PFSK-1 (cell line): ENCODE measurements at regions not wholly inside any gene's neighbourhood (a gene's known extent, or its start where the extent isn't known, plus 50 kb on each side); places are given as distances from the start of the nearest gene placed in this dataset.

Experiments used
- FOXP2 ChIP-seq: optimal IDR thresholded peaks from 2 replicates; pipeline ENCODE3; 2011; ENCODE audit warnings: borderline replicate concordance, control low read depth, inconsistent platforms; ENCODE audit not compliant: insufficient read depth; ENCODE audit errors: extremely low read length, extremely low read depth
- POLR2AphosphoS5 ChIP-seq: IDR thresholded peaks from 2 replicates; pipeline ENCODE4 v1.6.1; 2012; ENCODE audit warnings: low read depth, mild to moderate bottlenecking, control low read depth, low read length, moderate library complexity
- SIN3A ChIP-seq: IDR thresholded peaks from 2 replicates; pipeline ENCODE4 v1.6.1; 2012; ENCODE audit warnings: mild to moderate bottlenecking, low read length, moderate library complexity, borderline replicate concordance; ENCODE audit not compliant: insufficient read depth
- TAF1 ChIP-seq: IDR thresholded peaks from 2 replicates; pipeline ENCODE4 v1.6.1; 2012; ENCODE audit warnings: low read length, control low read depth, borderline replicate concordance; ENCODE audit not compliant: insufficient read depth
- TF ChIP-seq, protein P1 (sequence below), 2 experiments: IDR thresholded peaks; 2 replicates each; pipeline versions ENCODE4 v1.6.1 to v1.8.0; 2011 to 2012; ENCODE audit warnings: low read depth in 2 of 2, low read length in 2 of 2, control low read depth in 1 of 2, inconsistent platforms in 1 of 2, mild to moderate bottlenecking in 1 of 2, moderate library complexity in 1 of 2; ENCODE audit not compliant: insufficient read depth in 1 of 2

DNA sequence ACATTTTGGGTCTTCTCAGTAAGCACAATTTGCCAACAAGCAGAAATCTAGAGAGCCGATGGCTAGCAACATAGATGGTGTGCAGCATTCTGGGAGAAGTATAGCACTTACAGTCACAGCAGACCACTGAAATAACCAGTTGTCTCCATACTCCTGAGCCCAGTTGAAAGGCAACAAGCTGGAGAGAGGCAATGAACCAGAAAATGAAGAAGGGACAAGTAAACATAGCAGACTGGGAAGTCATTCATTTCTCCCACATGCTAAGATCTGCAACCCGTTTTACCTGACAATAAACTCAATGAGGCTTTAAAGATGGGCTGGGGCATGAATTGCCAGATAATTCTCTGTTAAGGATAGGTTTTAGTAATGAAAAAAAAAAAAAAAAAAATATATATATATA, 575.6 kb upstream of the GRAMD2B start:
- TF ChIP-seq FOXP2 (no peak), TAF1 (no peak), POLR2AphosphoS5 (no peak), SIN3A (no peak)
- TF ChIP-seq, protein P1, sequence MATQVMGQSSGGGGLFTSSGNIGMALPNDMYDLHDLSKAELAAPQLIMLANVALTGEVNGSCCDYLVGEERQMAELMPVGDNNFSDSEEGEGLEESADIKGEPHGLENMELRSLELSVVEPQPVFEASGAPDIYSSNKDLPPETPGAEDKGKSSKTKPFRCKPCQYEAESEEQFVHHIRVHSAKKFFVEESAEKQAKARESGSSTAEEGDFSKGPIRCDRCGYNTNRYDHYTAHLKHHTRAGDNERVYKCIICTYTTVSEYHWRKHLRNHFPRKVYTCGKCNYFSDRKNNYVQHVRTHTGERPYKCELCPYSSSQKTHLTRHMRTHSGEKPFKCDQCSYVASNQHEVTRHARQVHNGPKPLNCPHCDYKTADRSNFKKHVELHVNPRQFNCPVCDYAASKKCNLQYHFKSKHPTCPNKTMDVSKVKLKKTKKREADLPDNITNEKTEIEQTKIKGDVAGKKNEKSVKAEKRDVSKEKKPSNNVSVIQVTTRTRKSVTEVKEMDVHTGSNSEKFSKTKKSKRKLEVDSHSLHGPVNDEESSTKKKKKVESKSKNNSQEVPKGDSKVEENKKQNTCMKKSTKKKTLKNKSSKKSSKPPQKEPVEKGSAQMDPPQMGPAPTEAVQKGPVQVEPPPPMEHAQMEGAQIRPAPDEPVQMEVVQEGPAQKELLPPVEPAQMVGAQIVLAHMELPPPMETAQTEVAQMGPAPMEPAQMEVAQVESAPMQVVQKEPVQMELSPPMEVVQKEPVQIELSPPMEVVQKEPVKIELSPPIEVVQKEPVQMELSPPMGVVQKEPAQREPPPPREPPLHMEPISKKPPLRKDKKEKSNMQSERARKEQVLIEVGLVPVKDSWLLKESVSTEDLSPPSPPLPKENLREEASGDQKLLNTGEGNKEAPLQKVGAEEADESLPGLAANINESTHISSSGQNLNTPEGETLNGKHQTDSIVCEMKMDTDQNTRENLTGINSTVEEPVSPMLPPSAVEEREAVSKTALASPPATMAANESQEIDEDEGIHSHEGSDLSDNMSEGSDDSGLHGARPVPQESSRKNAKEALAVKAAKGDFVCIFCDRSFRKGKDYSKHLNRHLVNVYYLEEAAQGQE (IDR thresholded peaks at IDR 0.05; ENCODE audit: insufficient read depth in 1 of 2, low read depth in 2 of 2, low read length in 2 of 2): no peak

DNA sequence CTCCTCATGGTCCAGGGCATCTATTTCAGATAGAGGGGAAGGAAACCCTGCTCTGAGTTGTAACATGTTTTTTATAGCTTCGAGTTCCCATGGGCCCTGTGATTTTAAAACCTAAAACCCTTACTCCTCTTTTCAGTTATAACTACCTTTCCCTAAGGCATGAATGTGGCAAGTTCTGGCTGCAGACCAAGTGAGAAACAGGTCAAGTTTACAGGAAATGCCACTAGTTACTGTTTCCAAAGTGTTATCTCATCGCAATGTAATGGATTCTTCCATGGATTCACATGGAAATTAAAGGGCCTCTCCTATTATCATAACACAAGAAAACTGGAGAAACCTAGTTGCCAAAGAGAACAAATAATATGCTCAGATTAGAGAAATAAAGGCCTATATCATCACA, 574.5 kb upstream of the GRAMD2B start:
- TF ChIP-seq TAF1 (no peak), FOXP2 (no peak), POLR2AphosphoS5 (no peak), SIN3A (no peak)
- TF ChIP-seq, protein P1 (IDR thresholded peaks at IDR 0.05; ENCODE audit: insufficient read depth in 1 of 2, low read depth in 2 of 2, low read length in 2 of 2): no peak

DNA sequence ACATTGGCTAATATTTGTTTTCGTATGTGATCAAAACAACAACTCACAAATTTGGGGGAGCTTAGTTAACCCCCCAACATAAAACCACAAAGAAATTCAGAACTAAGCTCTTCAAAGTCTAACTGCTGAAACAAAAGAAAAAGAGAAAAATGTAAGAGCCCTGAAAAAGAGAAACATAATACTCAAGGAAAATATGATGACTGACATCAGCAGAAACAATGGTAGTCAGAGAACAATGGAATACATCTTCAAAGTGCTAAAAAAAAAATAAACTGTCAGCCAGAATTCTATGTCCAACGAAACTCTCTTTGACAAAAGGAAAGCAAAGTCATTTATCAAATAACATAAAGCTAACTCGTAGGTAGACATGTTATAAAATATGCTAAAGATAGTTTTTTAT, 566.3 kb upstream of the GRAMD2B start:
- TF ChIP-seq, protein P1 (IDR thresholded peaks at IDR 0.05; ENCODE audit: insufficient read depth in 1 of 2, low read depth in 2 of 2, low read length in 2 of 2): no peak
- TF ChIP-seq FOXP2: no peak

DNA sequence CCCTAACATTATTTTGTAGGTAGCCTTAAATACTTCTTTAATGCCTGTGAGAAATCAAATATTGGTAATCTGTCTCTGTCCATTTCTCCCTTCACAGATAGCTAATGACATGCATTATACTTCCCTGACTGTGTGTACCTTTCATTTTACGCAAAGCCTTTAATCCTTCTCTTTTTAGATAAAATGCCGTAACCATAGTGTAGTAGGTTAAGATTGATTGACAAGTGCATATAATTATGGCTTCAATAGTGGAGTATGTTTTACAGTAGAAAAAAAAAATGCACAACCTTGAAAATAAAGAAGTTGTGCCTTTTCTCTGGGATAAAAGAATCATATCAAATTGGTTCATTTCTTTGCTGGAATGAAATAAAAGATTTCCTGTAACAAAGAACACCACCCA, 559.6 kb upstream of the GRAMD2B start:
- no peak for TF ChIP-seq FOXP2
- no peak for TF ChIP-seq SIN3A
- TF ChIP-seq, protein P1 (IDR thresholded peaks at IDR 0.05; ENCODE audit: insufficient read depth in 1 of 2, low read depth in 2 of 2, low read length in 2 of 2): no peak
- no peak for TF ChIP-seq POLR2AphosphoS5
- TF ChIP-seq TAF1: no peak

DNA sequence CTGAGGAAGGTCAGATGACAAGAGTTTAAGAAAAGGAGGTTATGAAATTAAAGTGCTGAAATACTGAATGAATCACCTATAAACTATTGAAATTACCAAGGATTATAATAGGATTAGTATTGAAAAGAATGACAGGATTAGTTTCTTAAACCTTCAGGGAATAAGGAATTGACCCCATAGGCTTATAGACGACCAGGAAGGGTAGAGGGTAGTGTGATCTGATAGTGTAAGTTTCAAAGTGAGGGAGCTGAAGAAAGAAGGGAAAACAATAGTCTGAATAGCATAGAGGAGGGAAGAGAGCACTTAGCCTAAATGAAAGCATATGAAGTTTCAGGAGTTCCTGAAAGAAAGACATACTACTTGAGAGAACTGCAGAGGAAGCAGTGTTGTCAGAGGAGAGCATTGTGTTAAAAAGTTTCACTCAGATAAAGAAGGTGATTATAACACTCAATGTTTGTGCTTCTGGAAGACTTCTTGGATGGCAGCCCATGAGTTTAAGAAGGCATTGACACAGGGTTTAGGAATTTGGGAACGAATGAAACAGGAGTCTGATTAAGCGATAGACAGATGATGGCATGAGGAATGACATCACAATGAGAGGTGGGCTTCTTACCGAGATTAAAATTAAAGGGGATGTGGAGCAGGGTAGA, 557.9 kb upstream of the GRAMD2B start:
- TF ChIP-seq POLR2AphosphoS5 (no peak), FOXP2 (no peak), SIN3A (no peak), TAF1 (no peak)
- TF ChIP-seq, protein P1 (IDR thresholded peaks at IDR 0.05; ENCODE audit: insufficient read depth in 1 of 2, low read depth in 2 of 2, low read length in 2 of 2): no peak
